ENCODE measurements at regions not wholly inside any gene's neighbourhood (a gene's known extent, or its start where the extent isn't known, plus 50 kb on each side); places are given as distances from the start of the nearest gene placed in this dataset.
A peak's percentile ranks its signal among the peaks of the same experiment; 100 is the strongest.

DNA sequence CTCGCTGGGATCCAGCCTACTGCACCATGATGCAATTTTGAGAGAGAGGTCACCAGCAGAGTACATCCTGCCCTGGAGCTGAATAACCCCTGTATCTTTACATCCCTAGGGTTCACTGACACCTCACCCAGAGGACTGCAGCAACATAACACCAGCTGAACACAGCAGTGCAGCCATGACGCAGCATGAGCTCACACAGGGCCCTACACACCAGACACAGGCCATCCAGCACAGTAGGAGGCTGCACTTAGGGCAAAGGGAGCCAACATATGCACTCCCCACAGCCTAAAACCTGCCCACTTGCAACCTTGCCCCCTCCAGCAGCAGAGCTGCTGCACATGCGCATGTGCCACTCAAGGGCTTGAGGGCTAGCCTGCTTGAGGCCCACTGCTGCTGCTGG is 157.3 kb upstream of the SMARCA2 start:
- TF ChIP-seq EP300 (IDR thresholded peaks at IDR 0.05) (no peak), POLR2AphosphoS5 (IDR thresholded peaks at IDR 0.05) (no peak)
- peak in 1 of 2 donors; percentile 46 for ATAC-seq (ENCODE audit: low FRiP score in 2 of 2)
- H3K4me1 ChIP-seq, result no peaks in the 10 kb centered on the region
- H3K27me3 ChIP-seq, result no peaks in the 10 kb centered on the region
- no peak overlapping the region for H3K4me3 ChIP-seq
- H3K9me3 ChIP-seq, result no peaks in the 10 kb centered on the region
- no peak overlapping the region for H3K27ac ChIP-seq
- H3K36me3 ChIP-seq, result no peaks in the 10 kb centered on the region
- WGBS, 2 donors, result 97% methylated on average over 3 of the region's 3 CpGs; no CpG with 5 or more reads in 1 of the 2 donors
- peak in 1 of 2 donors; percentile 16 for DNase-seq

DNA sequence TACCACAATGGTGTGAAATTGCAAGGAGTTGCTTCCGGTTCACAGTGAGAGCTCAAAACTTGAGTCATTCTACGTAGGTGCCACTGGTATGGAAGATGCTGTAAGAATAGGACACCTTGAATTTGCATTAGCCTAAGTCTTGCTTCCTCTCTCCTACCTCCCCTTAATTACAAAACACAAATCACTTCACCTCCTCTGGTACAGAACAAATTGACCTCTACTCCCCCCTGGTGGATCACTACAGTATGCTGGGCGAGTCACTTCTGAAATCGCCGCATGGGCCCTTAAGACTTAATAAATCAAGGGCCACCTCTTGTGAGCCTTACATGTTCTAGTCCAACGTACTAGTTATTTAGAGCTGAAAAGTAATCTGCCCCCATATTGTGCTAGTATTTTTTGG is 145.3 kb upstream of the SMARCA2 start:
- TF ChIP-seq, protein P1, sequence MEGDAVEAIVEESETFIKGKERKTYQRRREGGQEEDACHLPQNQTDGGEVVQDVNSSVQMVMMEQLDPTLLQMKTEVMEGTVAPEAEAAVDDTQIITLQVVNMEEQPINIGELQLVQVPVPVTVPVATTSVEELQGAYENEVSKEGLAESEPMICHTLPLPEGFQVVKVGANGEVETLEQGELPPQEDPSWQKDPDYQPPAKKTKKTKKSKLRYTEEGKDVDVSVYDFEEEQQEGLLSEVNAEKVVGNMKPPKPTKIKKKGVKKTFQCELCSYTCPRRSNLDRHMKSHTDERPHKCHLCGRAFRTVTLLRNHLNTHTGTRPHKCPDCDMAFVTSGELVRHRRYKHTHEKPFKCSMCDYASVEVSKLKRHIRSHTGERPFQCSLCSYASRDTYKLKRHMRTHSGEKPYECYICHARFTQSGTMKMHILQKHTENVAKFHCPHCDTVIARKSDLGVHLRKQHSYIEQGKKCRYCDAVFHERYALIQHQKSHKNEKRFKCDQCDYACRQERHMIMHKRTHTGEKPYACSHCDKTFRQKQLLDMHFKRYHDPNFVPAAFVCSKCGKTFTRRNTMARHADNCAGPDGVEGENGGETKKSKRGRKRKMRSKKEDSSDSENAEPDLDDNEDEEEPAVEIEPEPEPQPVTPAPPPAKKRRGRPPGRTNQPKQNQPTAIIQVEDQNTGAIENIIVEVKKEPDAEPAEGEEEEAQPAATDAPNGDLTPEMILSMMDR (IDR thresholded peaks at IDR 0.05), result peak in 3 of 6 experiments; percentile 13 to 48 (median 21)
- TF ChIP-seq POLR2AphosphoS5 (IDR thresholded peaks at IDR 0.05), result no peak
- no peak for TF ChIP-seq POLR2A (IDR thresholded peaks at IDR 0.05)
- no peak for TF ChIP-seq EP300 (IDR thresholded peaks at IDR 0.05)
- Histone ChIP-seq H3K9me3 (no peaks in the 10 kb centered on the region), H3K4me3 (no peak overlapping the region), H3K27me3 (no peaks in the 10 kb centered on the region), H3K27ac (no peak overlapping the region), H3K4me1 (no peaks in the 10 kb centered on the region), H3K36me3 (no peaks in the 10 kb centered on the region)
- WGBS, 2 donors, result 45 to 72% methylated on average over 6 of the region's 6 CpGs
- ATAC-seq (ENCODE audit: low FRiP score in 2 of 2), result peak; percentile 34 to 52
- no peak for DNase-seq

DNA sequence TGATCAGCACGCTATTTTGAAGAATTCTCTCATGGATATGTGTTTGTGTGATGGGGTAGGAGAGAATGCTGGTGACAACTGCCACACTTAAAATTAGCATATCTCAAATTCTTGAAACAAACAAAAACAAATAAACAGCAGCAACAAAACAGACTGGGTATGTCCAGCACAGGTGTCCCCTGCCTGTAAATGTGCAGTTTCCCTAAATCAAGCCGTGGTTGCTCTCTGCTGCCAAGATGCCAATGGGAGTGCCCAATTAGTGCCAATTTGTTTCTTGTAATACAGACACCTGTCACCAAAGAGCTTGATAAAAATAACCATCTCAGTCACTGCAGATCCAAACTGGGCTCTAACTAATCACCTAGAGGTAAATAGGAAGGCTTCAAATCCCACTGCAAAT is 144.2 kb upstream of the SMARCA2 start:
- Histone ChIP-seq H3K4me3 (no peak overlapping the region), H3K27ac (no peak overlapping the region), H3K27me3 (no peaks in the 10 kb centered on the region), H3K36me3 (no peaks in the 10 kb centered on the region), H3K4me1 (no peaks in the 10 kb centered on the region), H3K9me3 (no peaks in the 10 kb centered on the region)
- no peak for DNase-seq
- no peak for TF ChIP-seq POLR2A (IDR thresholded peaks at IDR 0.05)
- TF ChIP-seq, protein P1 (IDR thresholded peaks at IDR 0.05), result no peak
- TF ChIP-seq POLR2AphosphoS5 (IDR thresholded peaks at IDR 0.05), result no peak
- TF ChIP-seq EP300 (IDR thresholded peaks at IDR 0.05), result no peak
- no peak for ATAC-seq (ENCODE audit: low FRiP score in 2 of 2)
- WGBS, 2 donors, result 76 to 78% methylated on average over 1 to 2 of the region's 2 CpGs

DNA sequence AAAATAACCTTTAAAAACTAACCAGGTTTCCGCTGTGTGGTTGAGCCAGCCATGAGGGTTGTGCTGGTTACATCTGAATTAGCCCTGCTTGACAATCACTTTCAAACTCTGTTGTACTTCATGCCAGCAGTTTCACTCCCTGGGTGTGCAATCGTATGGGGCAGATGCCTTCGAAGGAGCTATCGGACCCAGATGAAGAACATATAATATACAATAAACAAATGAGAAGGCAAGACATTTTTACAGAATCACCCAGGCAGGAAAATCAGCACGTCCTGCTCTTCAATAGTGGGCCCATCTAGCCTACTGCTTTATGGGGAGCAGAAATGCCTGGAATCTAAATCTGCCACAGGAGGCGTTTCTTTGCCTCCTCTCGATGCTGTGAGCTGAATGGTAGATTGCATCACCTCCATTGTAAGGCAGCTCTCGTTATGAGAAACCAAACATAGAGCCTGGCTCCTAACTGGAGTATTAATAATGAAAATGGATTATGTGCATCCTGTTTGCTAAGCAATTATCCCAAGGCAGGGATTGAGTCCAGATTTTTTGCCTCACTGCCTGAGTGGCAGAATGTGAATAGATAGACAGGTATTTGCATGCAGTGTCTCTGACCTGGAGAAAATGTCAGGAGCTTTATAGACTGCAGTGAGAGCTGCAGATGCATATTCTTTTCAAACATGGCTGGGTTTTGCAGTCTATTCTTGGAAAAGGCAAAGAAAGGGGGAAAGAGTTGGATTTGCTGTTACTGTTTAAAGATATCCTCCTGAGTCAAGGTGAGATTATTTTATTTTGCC is 143.3 kb upstream of the SMARCA2 start:
- H3K4me3 ChIP-seq, result no peak overlapping the region
- H3K36me3 ChIP-seq, result no peaks in the 10 kb centered on the region
- H3K27me3 ChIP-seq, result no peaks in the 10 kb centered on the region
- no peak overlapping the region for H3K27ac ChIP-seq
- DNase-seq, result no peak
- 49 to 53% methylated on average over 8 of the region's 8 CpGs for WGBS, 2 donors
- no peaks in the 10 kb centered on the region for H3K9me3 ChIP-seq
- no peaks in the 10 kb centered on the region for H3K4me1 ChIP-seq
- no peak for ATAC-seq (ENCODE audit: low FRiP score in 2 of 2)
- TF ChIP-seq EP300 (IDR thresholded peaks at IDR 0.05), result no peak
- no peak for TF ChIP-seq POLR2AphosphoS5 (IDR thresholded peaks at IDR 0.05)
- TF ChIP-seq, protein P1 (IDR thresholded peaks at IDR 0.05), result no peak
- no peak for TF ChIP-seq POLR2A (IDR thresholded peaks at IDR 0.05)

DNA sequence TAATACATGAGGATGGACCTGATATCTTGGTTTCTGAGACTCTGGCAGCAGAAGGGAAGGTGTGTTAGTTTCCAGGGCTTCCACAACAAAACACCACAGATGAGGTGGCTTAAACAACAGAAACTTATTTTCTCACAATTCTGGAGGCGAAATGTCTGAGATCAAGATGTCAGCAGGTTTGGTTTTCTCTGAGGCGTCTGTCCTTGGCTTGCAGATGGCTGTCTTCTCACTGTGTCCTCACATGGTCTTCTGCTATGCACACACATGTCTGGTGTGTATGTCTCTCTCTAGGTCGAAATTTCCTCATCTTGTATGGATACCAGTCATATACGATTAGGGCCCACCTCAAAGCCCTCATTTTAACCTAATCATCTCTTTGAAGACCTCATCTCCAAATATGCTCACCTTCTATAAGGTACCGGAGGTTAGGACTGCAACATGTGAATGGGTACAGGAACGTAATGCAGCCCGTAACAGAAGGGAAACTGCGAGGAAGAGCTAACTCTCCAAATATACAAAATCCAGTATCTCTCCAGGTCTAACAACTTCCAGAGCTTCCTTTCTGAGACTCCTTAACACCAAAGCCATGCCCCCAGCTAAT is 139.8 kb upstream of the SMARCA2 start:
- DNase-seq (no peak), ATAC-seq (ENCODE audit: low FRiP score in 2 of 2) (no peak)
- H3K27me3 ChIP-seq, result no peaks in the 10 kb centered on the region
- no peaks in the 10 kb centered on the region for H3K4me1 ChIP-seq
- H3K27ac ChIP-seq, result no peak overlapping the region
- H3K9me3 ChIP-seq, result no peaks in the 10 kb centered on the region
- WGBS, 2 donors, result 81 to 88% methylated on average over 8 of the region's 8 CpGs
- H3K4me3 ChIP-seq, result no peak overlapping the region
- no peaks in the 10 kb centered on the region for H3K36me3 ChIP-seq
- TF ChIP-seq, protein P1 (IDR thresholded peaks at IDR 0.05), result no peak
- no peak for TF ChIP-seq POLR2A (IDR thresholded peaks at IDR 0.05)
- no peak for TF ChIP-seq POLR2AphosphoS5 (IDR thresholded peaks at IDR 0.05)
- TF ChIP-seq EP300 (IDR thresholded peaks at IDR 0.05), result no peak
